Endothelial cell of umbilical vein (primary cell): ENCODE measurements at regions not wholly inside any gene's neighbourhood (a gene's known extent, or its start where the extent isn't known, plus 50 kb on each side); places are given as distances from the start of the nearest gene placed in this dataset.

Source experiments
- BruUV-seq: library from RNA; stranded (reverse); fragments of 400-500 nt; replicated peaks from 2 replicates; lab custom pipeline; 2021; lab: Mats Ljungman, UMichigan
- CTCF ChIA-PET: fragments of 300-600, 350-600 bp; sonication (Branson Sonifier 250); formaldehyde crosslinking; loops from one replicate; lab custom pipeline; 2021; ENCODE audit warnings: antibody characterized with exemption, inconsistent platforms; lab: Charles Lee
- POLR2A ChIA-PET: fragments of 300-600, 350-600 bp; sonication (Branson Sonifier 250); formaldehyde crosslinking; loops from one replicate; lab custom pipeline; 2021; ENCODE audit warnings: antibody characterized with exemption, inconsistent platforms; lab: Charles Lee
- DNase-seq: peaks from one replicate; pipeline ENCODE4 v3.0.0-alpha.2; 2011; ENCODE audit warnings: low read depth, low spot score
- FAIRE-seq: peaks from 2 replicates; lab custom pipeline; 2011; peaks lifted over from hg19 to GRCh38; lab: Jason Lieb, UNC
- H2AFZ ChIP-seq: 2 replicates; pipeline ENCODE4 v1.6.0; 2012; ENCODE audit warnings: low read depth, low read length, control low read depth, inconsistent platforms
- H3K27ac ChIP-seq: 2 replicates; pipeline ENCODE4 v1.5.1; 2011; ENCODE audit warnings: low read depth, mild to moderate bottlenecking, control low read depth, low read length, moderate library complexity; ENCODE audit not compliant: insufficient read depth
- H3K27me3 ChIP-seq, 2 experiments: 2 replicates each; pipeline versions ENCODE4 v1.6.0 to v1.6.1; 2011; ENCODE audit warnings: low read length in 2 of 2, mixed read lengths in 1 of 2; ENCODE audit not compliant: control insufficient read depth in 2 of 2, insufficient read depth in 2 of 2
- H3K36me3 ChIP-seq, 2 experiments: 2 replicates in 1 of 2; 3 replicates in 1 of 2; pipeline ENCODE4 v1.5.1; 2011; ENCODE audit warnings: low read length in 2 of 2, mild to moderate bottlenecking in 1 of 2, moderate library complexity in 1 of 2; ENCODE audit not compliant: control insufficient read depth in 2 of 2, insufficient read depth in 2 of 2; ENCODE audit errors: extremely low read depth in 1 of 2
- H3K4me1 ChIP-seq: 3 replicates; pipeline ENCODE4 v1.5.1; 2011; ENCODE audit warnings: mild to moderate bottlenecking, low read length; ENCODE audit not compliant: control insufficient read depth, insufficient read depth; ENCODE audit errors: extremely low read depth
- H3K4me2 ChIP-seq: 2 replicates; pipeline ENCODE4 v1.6.1; 2011; ENCODE audit warnings: low read length, control low read depth, mixed read lengths; ENCODE audit not compliant: insufficient read depth
- H3K4me3 ChIP-seq, 3 experiments: fragments of 200-600 bp in 1 of 3; sonication (generic), shearing (Covaris generic) in 1 of 3; replicated peaks in 1 of 3; 2 replicates each; pipeline ENCODE4 v1.5.1; 2011 to 2016; ENCODE audit warnings: control low read depth in 3 of 3, low read length in 3 of 3, mild to moderate bottlenecking in 2 of 3, inconsistent platforms in 1 of 3, low read depth in 1 of 3, moderate library complexity in 1 of 3; ENCODE audit not compliant: insufficient read depth in 1 of 3
- H3K79me2 ChIP-seq: 2 replicates; pipeline ENCODE4 v1.6.0; 2012; ENCODE audit warnings: low read length, inconsistent platforms; ENCODE audit not compliant: control insufficient read depth, insufficient read depth
- H3K9ac ChIP-seq: replicated peaks from 2 replicates; pipeline ENCODE3; 2011; ENCODE audit warnings: low read length, control low read depth; ENCODE audit not compliant: insufficient read depth; ENCODE audit errors: extremely low read depth
- H3K9me1 ChIP-seq: replicated peaks from 3 replicates; pipeline ENCODE4 v1.6.0; 2011; ENCODE audit warnings: mild to moderate bottlenecking, low read length; ENCODE audit not compliant: control insufficient read depth, insufficient read depth; ENCODE audit errors: extremely low read depth
- H3K9me3 ChIP-seq: replicated peaks from 2 replicates; pipeline ENCODE4 v1.5.1; 2012; ENCODE audit warnings: low read length, inconsistent platforms; ENCODE audit not compliant: control insufficient read depth, insufficient read depth
- H4K20me1 ChIP-seq: replicated peaks from 2 replicates; pipeline ENCODE3; 2011; ENCODE audit warnings: mild to moderate bottlenecking, low read length; ENCODE audit not compliant: control insufficient read depth, insufficient read depth; ENCODE audit errors: extremely low read depth
- CTCF ChIP-seq, 2 donors: IDR thresholded peaks; 1 replicate in 1 of 2; 2 replicates in 1 of 2; pipeline ENCODE4 v1.5.1; 2011; ENCODE audit warnings: low read length in 2 of 2, mild to moderate bottlenecking in 2 of 2, moderate library complexity in 2 of 2, control low read depth in 1 of 2, inconsistent platforms in 1 of 2, low read depth in 1 of 2; ENCODE audit not compliant: insufficient read depth in 1 of 2; ENCODE audit errors: extremely low read depth in 1 of 2
- EZH2 ChIP-seq: IDR thresholded peaks from 2 replicates; pipeline ENCODE4 v1.6.1; 2012; ENCODE audit warnings: borderline replicate concordance, low read depth, mild to moderate bottlenecking, moderate library complexity, low read length, inconsistent platforms; ENCODE audit not compliant: severe bottlenecking
- FOS ChIP-seq: IDR thresholded peaks from 2 replicates; pipeline ENCODE4 v1.6.1; 2011; ENCODE audit warnings: mild to moderate bottlenecking, low read length, moderate library complexity, borderline replicate concordance; ENCODE audit not compliant: insufficient read depth
- GATA2 ChIP-seq: IDR thresholded peaks from 2 replicates; pipeline ENCODE4 v1.7.0; 2011; ENCODE audit warnings: low read depth, mild to moderate bottlenecking, moderate library complexity, mixed read lengths, low read length; ENCODE audit not compliant: insufficient read length, insufficient read depth
- JUN ChIP-seq: IDR thresholded peaks from 2 replicates; pipeline ENCODE4 v1.6.1; 2011; ENCODE audit warnings: borderline replicate concordance, low read depth; ENCODE audit not compliant: insufficient read length, insufficient read depth
- MAX ChIP-seq: IDR thresholded peaks from 2 replicates; pipeline ENCODE4 v1.6.1; 2011; ENCODE audit not compliant: insufficient read depth, insufficient read length
- MYC ChIP-seq: IDR thresholded peaks from one replicate; pipeline ENCODE4 v1.6.1; 2011; ENCODE audit warnings: mild to moderate bottlenecking, low read depth, low read length
- POLR2A ChIP-seq: IDR thresholded peaks from 2 replicates; pipeline ENCODE4 v1.6.1; 2012; ENCODE audit warnings: low read depth, mild to moderate bottlenecking, control low read depth, low read length
- POLR2AphosphoS5 ChIP-seq: IDR thresholded peaks from 2 replicates; pipeline ENCODE4 v1.6.1; 2012; ENCODE audit warnings: low read depth, mild to moderate bottlenecking, control low read depth, low read length, moderate library complexity; ENCODE audit not compliant: insufficient read depth
- dilution Hi-C: fragments of 300-500 bp; cut with MboI; formaldehyde crosslinking; loops from one replicate; pipeline ENCODE4 v1.15.0; 2019; ENCODE audit warnings: low sequenced_read_pairs; ENCODE audit not compliant: extremely low pct_ligation_motif_present
- intact Hi-C: fragments of 100-400 bp; cut with micrococcal nuclease; formaldehyde crosslinking; loops from one replicate; pipeline ENCODE4 v1.10.0; 2022

- CTCF ChIA-PET = no interaction called here
- no peak for TF ChIP-seq POLR2AphosphoS5
- no peak for TF ChIP-seq GATA2
- no peak for TF ChIP-seq POLR2A
- no peak for TF ChIP-seq MAX
- no peak for TF ChIP-seq JUN
- no peak for TF ChIP-seq EZH2
- TF ChIP-seq MYC = no peak
- TF ChIP-seq FOS = no peak
- no peak for TF ChIP-seq CTCF (IDR thresholded peaks at IDR 0.05; ENCODE audit: extremely low read depth in 1 of 2, insufficient read depth in 1 of 2, low read depth in 1 of 2, low read length in 2 of 2)
- Histone ChIP-seq H3K9me1 (no peaks in the 10 kb centered on the region), H3K27me3 (no peaks in the 10 kb centered on the region), H3K4me3 (no peak overlapping the region), H3K36me3 (no peaks in the 10 kb centered on the region), H3K9ac (no peak overlapping the region), H4K20me1 (no peaks in the 10 kb centered on the region), H3K27ac (no peak overlapping the region), H2AFZ (no peak overlapping the region), H3K4me1 (no peaks in the 10 kb centered on the region), H3K79me2 (no peaks in the 10 kb centered on the region), H3K9me3 (no peaks in the 10 kb centered on the region), H3K4me2 (no peak overlapping the region)
- POLR2A ChIA-PET = no interaction called here
- no TSS peak for BruUV-seq
- dilution Hi-C loops (no loop called here), intact Hi-C loops (no loop called here)
- no peak for FAIRE-seq
- DNase-seq = no peak
Observed at GRCh38 chr2:84297155-84297554, 161.9 kb downstream of the SUCLG1 start.
